Immature natural killer cell (primary cell): ENCODE measurements at regions not wholly inside any gene's neighbourhood (a gene's known extent, or its start where the extent isn't known, plus 50 kb on each side); places are given as distances from the start of the nearest gene placed in this dataset.

Experiments used
- DNase-seq, 3 donors: peaks; one replicate each; pipeline ENCODE4 v3.0.0; 2022; ENCODE audit warnings: mixed read lengths in 1 of 3
- H3K27ac Mint-ChIP-seq, 6 donors: one replicate each; pipeline ENCODE4 v1.8.0; 2020; ENCODE audit warnings: mixed read lengths in 6 of 6, mild to moderate bottlenecking in 5 of 6, inconsistent platforms in 4 of 6, moderate library complexity in 3 of 6
- H3K27me3 Mint-ChIP-seq, 3 donors: one replicate each; pipeline ENCODE4 v1.8.0; 2020 to 2021; ENCODE audit warnings: low read depth in 3 of 3, mild to moderate bottlenecking in 3 of 3, mixed read lengths in 3 of 3, moderate library complexity in 3 of 3, inconsistent platforms in 1 of 3
- H3K36me3 Mint-ChIP-seq, 3 donors: one replicate each; pipeline ENCODE4 v1.8.0; 2020; ENCODE audit warnings: mixed read lengths in 3 of 3, inconsistent platforms in 2 of 3, mild to moderate bottlenecking in 2 of 3
- H3K4me1 Mint-ChIP-seq, 2 donors: one replicate each; pipeline ENCODE4 v1.8.0; 2020; ENCODE audit warnings: inconsistent platforms in 2 of 2, mild to moderate bottlenecking in 2 of 2, mixed read lengths in 2 of 2, moderate library complexity in 1 of 2
- H3K4me3 Mint-ChIP-seq, 5 donors: one replicate each; pipeline ENCODE4 v1.8.0; 2020; ENCODE audit warnings: mild to moderate bottlenecking in 5 of 5, mixed read lengths in 5 of 5, inconsistent platforms in 3 of 5, moderate library complexity in 3 of 5
- H3K9me3 Mint-ChIP-seq, 6 donors: one replicate each; pipeline ENCODE4 v1.8.0; 2020; ENCODE audit warnings: mild to moderate bottlenecking in 6 of 6, mixed read lengths in 6 of 6, inconsistent platforms in 4 of 6, moderate library complexity in 3 of 6

GRCh38 chr3:159785273-159785708, 203.3 kb upstream of the IL12A start:
- no peaks in the 10 kb centered on the region for H3K4me1 Mint-ChIP-seq
- H3K27me3 Mint-ChIP-seq, result peaks cover 0 to 3% (median 0%) of the 10 kb centered on the region in 3 donors
- no peak for DNase-seq
- no peaks in the 10 kb centered on the region for H3K36me3 Mint-ChIP-seq
- no peaks in the 10 kb centered on the region for H3K9me3 Mint-ChIP-seq
- H3K4me3 Mint-ChIP-seq, result no peak overlapping the region
- no peak overlapping the region for H3K27ac Mint-ChIP-seq

- H3K27me3 Mint-ChIP-seq, result peaks cover 0 to 3% (median 0%) of the 10 kb centered on the region in 3 donors
- DNase-seq, result no peak
- H3K36me3 Mint-ChIP-seq, result no peaks in the 10 kb centered on the region
- H3K9me3 Mint-ChIP-seq, result no peaks in the 10 kb centered on the region
- no peaks in the 10 kb centered on the region for H3K4me1 Mint-ChIP-seq
- H3K4me3 Mint-ChIP-seq, result no peak overlapping the region
- no peak overlapping the region for H3K27ac Mint-ChIP-seq
These were observed 202.0 kb upstream of the IL12A start for GRCh38 chr3:159786489-159787177.

GRCh38 chr3:159787178-159787574, 201.5 kb upstream of the IL12A start:
- no peak overlapping the region for H3K4me3 Mint-ChIP-seq
- no peaks in the 10 kb centered on the region for H3K36me3 Mint-ChIP-seq
- no peak for DNase-seq
- no peaks in the 10 kb centered on the region for H3K4me1 Mint-ChIP-seq
- H3K9me3 Mint-ChIP-seq, result no peaks in the 10 kb centered on the region
- peaks cover 0 to 3% (median 0%) of the 10 kb centered on the region in 3 donors for H3K27me3 Mint-ChIP-seq
- H3K27ac Mint-ChIP-seq, result no peak overlapping the region

- H3K27ac Mint-ChIP-seq, result no peak overlapping the region
- no peak for DNase-seq
- no peaks in the 10 kb centered on the region for H3K4me1 Mint-ChIP-seq
- H3K9me3 Mint-ChIP-seq, result no peaks in the 10 kb centered on the region
- H3K36me3 Mint-ChIP-seq, result no peaks in the 10 kb centered on the region
- no peak overlapping the region for H3K4me3 Mint-ChIP-seq
- peaks cover 0 to 3% (median 0%) of the 10 kb centered on the region in 3 donors for H3K27me3 Mint-ChIP-seq
These were observed 200.8 kb upstream of the IL12A start for GRCh38 chr3:159787794-159788205.

GRCh38 chr3:159788291-159788690, 200.3 kb upstream of the IL12A start:
- no peaks in the 10 kb centered on the region for H3K9me3 Mint-ChIP-seq
- H3K4me3 Mint-ChIP-seq, result no peak overlapping the region
- peaks cover 0 to 3% (median 2%) of the 10 kb centered on the region in 3 donors for H3K27me3 Mint-ChIP-seq
- no peak overlapping the region for H3K27ac Mint-ChIP-seq
- H3K4me1 Mint-ChIP-seq, result no peaks in the 10 kb centered on the region
- no peaks in the 10 kb centered on the region for H3K36me3 Mint-ChIP-seq
- DNase-seq, result no peak

- Mint-ChIP-seq H3K27ac (no peak overlapping the region), H3K27me3 (peaks cover 0 to 3% (median 2%) of the 10 kb centered on the region in 3 donors), H3K4me1 (no peaks in the 10 kb centered on the region), H3K36me3 (no peaks in the 10 kb centered on the region), H3K9me3 (no peaks in the 10 kb centered on the region), H3K4me3 (no peak overlapping the region)
- no peak for DNase-seq
These were observed 199.6 kb upstream of the IL12A start for GRCh38 chr3:159789017-159789416.

- no peak overlapping the region for H3K27ac Mint-ChIP-seq
- H3K27me3 Mint-ChIP-seq, result peaks cover 0 to 3% (median 2%) of the 10 kb centered on the region in 3 donors
- H3K9me3 Mint-ChIP-seq, result no peaks in the 10 kb centered on the region
- DNase-seq, result no peak
- H3K36me3 Mint-ChIP-seq, result no peaks in the 10 kb centered on the region
- H3K4me1 Mint-ChIP-seq, result no peaks in the 10 kb centered on the region
- no peak overlapping the region for H3K4me3 Mint-ChIP-seq
These were observed 198.6 kb upstream of the IL12A start for GRCh38 chr3:159789742-159790635.

- H3K27ac Mint-ChIP-seq, result no peak overlapping the region
- no peak overlapping the region for H3K4me3 Mint-ChIP-seq
- H3K9me3 Mint-ChIP-seq, result peaks cover 0 to 2% (median 0%) of the 10 kb centered on the region in 6 donors
- no peaks in the 10 kb centered on the region for H3K36me3 Mint-ChIP-seq
- no peaks in the 10 kb centered on the region for H3K4me1 Mint-ChIP-seq
- no peak for DNase-seq
- H3K27me3 Mint-ChIP-seq, result peaks cover 0 to 3% (median 2%) of the 10 kb centered on the region in 3 donors
These were observed 197.3 kb upstream of the IL12A start for GRCh38 chr3:159791336-159791735.

GRCh38 chr3:159792070-159792469, 196.6 kb upstream of the IL12A start:
- Mint-ChIP-seq H3K36me3 (no peaks in the 10 kb centered on the region), H3K9me3 (peaks cover 0 to 2% (median 0%) of the 10 kb centered on the region in 6 donors), H3K4me1 (no peaks in the 10 kb centered on the region), H3K4me3 (no peak overlapping the region), H3K27ac (no peak overlapping the region), H3K27me3 (peaks cover 0 to 3% (median 2%) of the 10 kb centered on the region in 3 donors)
- no peak for DNase-seq

- H3K27ac Mint-ChIP-seq, result no peak overlapping the region
- peaks cover 0 to 2% (median 0%) of the 10 kb centered on the region in 6 donors for H3K9me3 Mint-ChIP-seq
- no peak overlapping the region for H3K4me3 Mint-ChIP-seq
- no peaks in the 10 kb centered on the region for H3K36me3 Mint-ChIP-seq
- H3K27me3 Mint-ChIP-seq, result peaks cover 0 to 3% (median 2%) of the 10 kb centered on the region in 3 donors
- no peaks in the 10 kb centered on the region for H3K4me1 Mint-ChIP-seq
- no peak for DNase-seq
These were observed 193.6 kb upstream of the IL12A start for GRCh38 chr3:159795042-159795441.

GRCh38 chr3:159795681-159796175, 192.9 kb upstream of the IL12A start:
- peaks cover 0 to 2% (median 0%) of the 10 kb centered on the region in 6 donors for H3K9me3 Mint-ChIP-seq
- no peak overlapping the region for H3K4me3 Mint-ChIP-seq
- no peak overlapping the region for H3K27ac Mint-ChIP-seq
- H3K4me1 Mint-ChIP-seq, result no peaks in the 10 kb centered on the region
- no peak for DNase-seq
- H3K27me3 Mint-ChIP-seq, result peaks cover 0 to 3% (median 2%) of the 10 kb centered on the region in 3 donors
- no peaks in the 10 kb centered on the region for H3K36me3 Mint-ChIP-seq

- peaks cover 0 to 2% (median 0%) of the 10 kb centered on the region in 6 donors for H3K9me3 Mint-ChIP-seq
- H3K27ac Mint-ChIP-seq, result no peak overlapping the region
- H3K36me3 Mint-ChIP-seq, result no peaks in the 10 kb centered on the region
- H3K4me3 Mint-ChIP-seq, result no peak overlapping the region
- peaks cover 0 to 3% (median 2%) of the 10 kb centered on the region in 3 donors for H3K27me3 Mint-ChIP-seq
- no peak for DNase-seq
- H3K4me1 Mint-ChIP-seq, result no peaks in the 10 kb centered on the region
These were observed 192.4 kb upstream of the IL12A start for GRCh38 chr3:159796226-159796625.

GRCh38 chr3:159796744-159797143, 191.9 kb upstream of the IL12A start:
- Mint-ChIP-seq H3K4me3 (no peak overlapping the region), H3K27me3 (peaks cover 0 to 3% (median 2%) of the 10 kb centered on the region in 3 donors), H3K4me1 (no peaks in the 10 kb centered on the region), H3K36me3 (no peaks in the 10 kb centered on the region), H3K9me3 (peaks cover 0 to 2% (median 0%) of the 10 kb centered on the region in 6 donors), H3K27ac (no peak overlapping the region)
- no peak for DNase-seq

GRCh38 chr3:159797771-159798170, 190.9 kb upstream of the IL12A start:
- H3K4me3 Mint-ChIP-seq, result no peak overlapping the region
- peaks cover 0 to 3% (median 2%) of the 10 kb centered on the region in 3 donors for H3K27me3 Mint-ChIP-seq
- H3K4me1 Mint-ChIP-seq, result no peaks in the 10 kb centered on the region
- no peak for DNase-seq
- no peaks in the 10 kb centered on the region for H3K36me3 Mint-ChIP-seq
- peaks cover 0 to 2% (median 0%) of the 10 kb centered on the region in 6 donors for H3K9me3 Mint-ChIP-seq
- H3K27ac Mint-ChIP-seq, result no peak overlapping the region
